ENCODE measurements at regions not wholly inside any gene's neighbourhood (a gene's known extent, or its start where the extent isn't known, plus 50 kb on each side); places are given as distances from the start of the nearest gene placed in this dataset.

GRCh38 chr4:158313566-158313965, 103.3 kb downstream of the TMEM144 start:
- TF ChIP-seq TARDBP (IDR thresholded peaks at IDR 0.05) = no peak
- no peak for TF ChIP-seq FOXA1 (IDR thresholded peaks at IDR 0.05)
- TF ChIP-seq FOXM1 (IDR thresholded peaks at IDR 0.05; ENCODE audit: borderline replicate concordance) = no peak
- TF ChIP-seq ZNF384 (IDR thresholded peaks at IDR 0.05) = no peak
- TF ChIP-seq NFRKB (IDR thresholded peaks at IDR 0.05) = no peak
- no peak for TF ChIP-seq SUZ12 (IDR thresholded peaks at IDR 0.05)
- no peak for TF ChIP-seq LEF1 (IDR thresholded peaks at IDR 0.05; ENCODE audit: borderline replicate concordance)
- TF ChIP-seq BHLHE40 (IDR thresholded peaks at IDR 0.05; ENCODE audit: borderline replicate concordance) = no peak
- no peak for TF ChIP-seq ELF4 (IDR thresholded peaks at IDR 0.05)
- no peak for TF ChIP-seq L3MBTL2 (conservative IDR thresholded peaks at IDR 0.05)
- no peak for TF ChIP-seq SP1 (IDR thresholded peaks at IDR 0.05)
- DNase-seq (ENCODE audit: extremely low spot score) = no peak
- ChIA-PET CTCF (no interaction called here), POLR2A (no interaction called here)

GRCh38 chr4:158314756-158315487, 104.6 kb downstream of the TMEM144 start:
- TF ChIP-seq CTBP1 (IDR thresholded peaks at IDR 0.05; ENCODE audit: borderline replicate concordance) = no peak
- TF ChIP-seq FOXK2 (IDR thresholded peaks at IDR 0.05) = no peak
- no peak for TF ChIP-seq BHLHE40 (IDR thresholded peaks at IDR 0.05; ENCODE audit: borderline replicate concordance)
- TF ChIP-seq L3MBTL2 (conservative IDR thresholded peaks at IDR 0.05) = no peak
- no peak for TF ChIP-seq FOXM1 (IDR thresholded peaks at IDR 0.05; ENCODE audit: borderline replicate concordance)
- TF ChIP-seq PKNOX1 (IDR thresholded peaks at IDR 0.05) = no peak
- no peak for TF ChIP-seq HDGF (IDR thresholded peaks at IDR 0.05; ENCODE audit: borderline replicate concordance)
- TF ChIP-seq ZNF384 (IDR thresholded peaks at IDR 0.05) = no peak
- TF ChIP-seq NFRKB (IDR thresholded peaks at IDR 0.05) = no peak
- ChIA-PET CTCF (interaction anchor here (0.7 kb wide), 1 partner anchor 908 kb away, joined by 5 read pairs; no protein-coding TSS in a partner anchor), POLR2A (no interaction called here)
- DNase-seq (ENCODE audit: extremely low spot score) = no peak

GRCh38 chr4:158315706-158316105, 105.4 kb downstream of the TMEM144 start:
- no peak for TF ChIP-seq ARNT (IDR thresholded peaks at IDR 0.05)
- ChIA-PET POLR2A (no interaction called here), CTCF (interaction anchor here (0.7 kb wide), 1 partner anchor 907 kb away, joined by 5 read pairs; no protein-coding TSS in a partner anchor)
- DNase-seq (ENCODE audit: extremely low spot score) = no peak

GRCh38 chr4:158316264-158316663, 106.0 kb downstream of the TMEM144 start:
- ChIA-PET CTCF (no interaction called here), POLR2A (interaction anchor here (0.7 kb wide), 1 partner anchor 17 kb away, joined by 3 read pairs; no protein-coding TSS in a partner anchor)
- no peak for DNase-seq (ENCODE audit: extremely low spot score)
- TF ChIP-seq NFRKB (IDR thresholded peaks at IDR 0.05) (no peak), SP1 (IDR thresholded peaks at IDR 0.05) (no peak), PKNOX1 (IDR thresholded peaks at IDR 0.05) (no peak), FOXM1 (IDR thresholded peaks at IDR 0.05; ENCODE audit: borderline replicate concordance) (no peak), FOXA1 (IDR thresholded peaks at IDR 0.05) (no peak), CTBP1 (IDR thresholded peaks at IDR 0.05; ENCODE audit: borderline replicate concordance) (no peak), LEF1 (IDR thresholded peaks at IDR 0.05; ENCODE audit: borderline replicate concordance) (no peak), FOXK2 (IDR thresholded peaks at IDR 0.05) (no peak), L3MBTL2 (conservative IDR thresholded peaks at IDR 0.05) (no peak), BHLHE40 (IDR thresholded peaks at IDR 0.05; ENCODE audit: borderline replicate concordance) (no peak), ELF4 (IDR thresholded peaks at IDR 0.05) (no peak), ZNF384 (IDR thresholded peaks at IDR 0.05) (no peak), HDGF (IDR thresholded peaks at IDR 0.05; ENCODE audit: borderline replicate concordance) (no peak), SUZ12 (IDR thresholded peaks at IDR 0.05) (no peak), ARNT (IDR thresholded peaks at IDR 0.05) (no peak), TARDBP (IDR thresholded peaks at IDR 0.05) (no peak)

GRCh38 chr4:158319880-158320279, 109.6 kb downstream of the TMEM144 start:
- POLR2A ChIA-PET = no interaction called here

GRCh38 chr4:158322109-158322508, 111.8 kb downstream of the TMEM144 start:
- no peak for DNase-seq (ENCODE audit: extremely low spot score)
- ChIA-PET POLR2A (no interaction called here), CTCF (no interaction called here)
- no peak for TF ChIP-seq L3MBTL2 (conservative IDR thresholded peaks at IDR 0.05)
- no peak for TF ChIP-seq HDGF (IDR thresholded peaks at IDR 0.05; ENCODE audit: borderline replicate concordance)
- no peak for TF ChIP-seq ELF4 (IDR thresholded peaks at IDR 0.05)
- no peak for TF ChIP-seq FOXK2 (IDR thresholded peaks at IDR 0.05)
- no peak for TF ChIP-seq NFRKB (IDR thresholded peaks at IDR 0.05)
- TF ChIP-seq LEF1 (IDR thresholded peaks at IDR 0.05; ENCODE audit: borderline replicate concordance) = no peak
- TF ChIP-seq ZNF384 (IDR thresholded peaks at IDR 0.05) = no peak
- no peak for TF ChIP-seq ARNT (IDR thresholded peaks at IDR 0.05)
- no peak for TF ChIP-seq FOXM1 (IDR thresholded peaks at IDR 0.05; ENCODE audit: borderline replicate concordance)
- no peak for TF ChIP-seq BHLHE40 (IDR thresholded peaks at IDR 0.05; ENCODE audit: borderline replicate concordance)

More at GRCh38 chr4:158319880-158320279, 109.6 kb downstream of the TMEM144 start:
- DNase-seq (ENCODE audit: extremely low spot score) = no peak
- CTCF ChIA-PET = no interaction called here
- TF ChIP-seq ARNT (IDR thresholded peaks at IDR 0.05) (no peak), L3MBTL2 (conservative IDR thresholded peaks at IDR 0.05) (no peak), HDGF (IDR thresholded peaks at IDR 0.05; ENCODE audit: borderline replicate concordance) (no peak), ELF4 (IDR thresholded peaks at IDR 0.05) (no peak), PKNOX1 (IDR thresholded peaks at IDR 0.05) (no peak)

Measured in HEK293T (cell line).